H9 (cell line): ENCODE measurements at regions not wholly inside any gene's neighbourhood (a gene's known extent, or its start where the extent isn't known, plus 50 kb on each side); places are given as distances from the start of the nearest gene placed in this dataset.

Experiments
- DNase-seq: peaks from one replicate; pipeline ENCODE4 v3.0.0-alpha.2; 2017
- H2AFZ ChIP-seq: one replicate; pipeline ENCODE4 v1.6.1; 2013; ENCODE audit warnings: mild to moderate bottlenecking, low read length, control low read depth, moderate library complexity
- H2AK5ac ChIP-seq: 2 replicates; pipeline ENCODE4 v1.6.1; 2013; ENCODE audit warnings: low read length, control low read depth, mixed read lengths; ENCODE audit not compliant: insufficient read length
- H2BK120ac ChIP-seq: one replicate; pipeline ENCODE4 v1.6.1; 2013; ENCODE audit warnings: low read depth, mild to moderate bottlenecking, low read length, control low read depth, inconsistent platforms; ENCODE audit not compliant: poor library complexity, severe bottlenecking
- H2BK12ac ChIP-seq: 2 replicates; pipeline ENCODE4 v1.6.1; 2013; ENCODE audit warnings: low read length, control low read depth, mixed read lengths, low read depth; ENCODE audit not compliant: insufficient read length
- H2BK15ac ChIP-seq: 2 replicates; pipeline ENCODE4 v1.6.1; 2013; ENCODE audit warnings: low read depth, low read length, control low read depth
- H2BK20ac ChIP-seq: one replicate; pipeline ENCODE4 v1.6.1; 2013; ENCODE audit warnings: low read depth, mild to moderate bottlenecking, low read length, control low read depth, inconsistent platforms; ENCODE audit not compliant: poor library complexity, severe bottlenecking
- H2BK5ac ChIP-seq: 2 replicates; pipeline ENCODE4 v1.6.1; 2013; ENCODE audit warnings: low read length, control low read depth, mixed read lengths; ENCODE audit not compliant: insufficient read length
- H3K14ac ChIP-seq: 2 replicates; pipeline ENCODE4 v1.6.1; 2013; ENCODE audit warnings: low read length, control low read depth; ENCODE audit not compliant: insufficient read depth
- H3K18ac ChIP-seq: 2 replicates; pipeline ENCODE4 v1.6.1; 2013; ENCODE audit warnings: low read depth, mild to moderate bottlenecking, mixed read lengths, low read length, control low read depth; ENCODE audit not compliant: insufficient read length
- H3K23ac ChIP-seq: 2 replicates; pipeline ENCODE4 v1.6.1; 2013; ENCODE audit warnings: low read length, control low read depth, mixed read lengths, low read depth; ENCODE audit not compliant: insufficient read length
- H3K23me2 ChIP-seq: 2 replicates; pipeline ENCODE4 v1.6.1; 2013; ENCODE audit warnings: low read depth, mild to moderate bottlenecking, mixed read lengths, low read length, control low read depth; ENCODE audit not compliant: insufficient read length, poor library complexity, severe bottlenecking
- H3K27ac ChIP-seq: 2 replicates; pipeline ENCODE4 v1.5.1; 2013; ENCODE audit warnings: low read length, control low read depth, mixed read lengths, low read depth; ENCODE audit not compliant: insufficient read length
- H3K27me3 ChIP-seq: 2 replicates; pipeline ENCODE4 v1.6.1; 2013; ENCODE audit warnings: low read length, control low read depth, inconsistent platforms; ENCODE audit not compliant: insufficient read depth
- H3K4ac ChIP-seq: 2 replicates; pipeline ENCODE4 v1.6.1; 2013; ENCODE audit warnings: low read depth, mild to moderate bottlenecking, control low read depth, inconsistent platforms, low read length, moderate library complexity
- H3K4me1 ChIP-seq: 2 replicates; pipeline ENCODE4 v1.6.1; 2013; ENCODE audit warnings: low read length, control low read depth, inconsistent platforms; ENCODE audit not compliant: insufficient read depth
- H3K4me2 ChIP-seq: 2 replicates; pipeline ENCODE4 v1.6.1; 2013; ENCODE audit warnings: low read length, control low read depth, mixed read lengths; ENCODE audit not compliant: insufficient read length, insufficient read depth
- H3K56ac ChIP-seq: 2 replicates; pipeline ENCODE4 v1.6.1; 2013; ENCODE audit warnings: low read depth, mild to moderate bottlenecking, mixed read lengths, low read length, control low read depth; ENCODE audit not compliant: insufficient read length
- H3K79me1 ChIP-seq: 2 replicates; pipeline ENCODE4 v1.6.1; 2013; ENCODE audit warnings: low read depth, mild to moderate bottlenecking, moderate library complexity, low read length, control low read depth, inconsistent platforms; ENCODE audit not compliant: insufficient read depth, poor library complexity, severe bottlenecking
- H3K79me2 ChIP-seq: 2 replicates; pipeline ENCODE4 v1.6.1; 2013; ENCODE audit warnings: low read length, control low read depth, inconsistent platforms; ENCODE audit not compliant: insufficient read depth
- H3K9ac ChIP-seq: 2 replicates; pipeline ENCODE4 v1.6.1; 2013; ENCODE audit warnings: low read length, control low read depth, mixed read lengths; ENCODE audit not compliant: insufficient read length; ENCODE audit errors: extremely low read depth
- H3K9me3 ChIP-seq: one replicate; pipeline ENCODE4 v1.6.1; 2013; ENCODE audit warnings: low read depth, low read length, inconsistent platforms; ENCODE audit not compliant: control insufficient read depth
- H3T11ph ChIP-seq: one replicate; pipeline ENCODE4 v1.6.1; 2013; ENCODE audit warnings: mild to moderate bottlenecking, low read length, control low read depth, inconsistent platforms
- H4K20me1 ChIP-seq: one replicate; pipeline ENCODE4 v1.6.1; 2013; ENCODE audit not compliant: control insufficient read depth, insufficient read length, insufficient read depth
- H4K5ac ChIP-seq: 2 replicates; pipeline ENCODE4 v1.6.1; 2013; ENCODE audit warnings: low read depth, mild to moderate bottlenecking, mixed read lengths, low read length, control low read depth; ENCODE audit not compliant: insufficient read length
- H4K8ac ChIP-seq: replicated peaks from 2 replicates; pipeline ENCODE4 v1.6.1; 2013; ENCODE audit warnings: low read length, control low read depth, mixed read lengths, low read depth; ENCODE audit not compliant: insufficient read length
- H4K91ac ChIP-seq: 2 replicates; pipeline ENCODE4 v1.6.1; 2013; ENCODE audit warnings: low read depth, mild to moderate bottlenecking, moderate library complexity, mixed read lengths, low read length, control low read depth; ENCODE audit not compliant: insufficient read length
- H3K27ac Mint-ChIP-seq, 3 experiments: 2 replicates in 2 of 3; 3 replicates in 1 of 3; pipeline ENCODE4 v1.8.0; 2020 to 2021; ENCODE audit warnings: mixed read lengths in 3 of 3, mild to moderate bottlenecking in 1 of 3, moderate library complexity in 1 of 3
- H3K27me3 Mint-ChIP-seq: 2 replicates; pipeline ENCODE4 v1.8.0; 2021; ENCODE audit warnings: low read depth, mild to moderate bottlenecking, moderate library complexity, mixed read lengths
- H3K36me3 Mint-ChIP-seq, 3 experiments: 2 replicates in 2 of 3; 3 replicates in 1 of 3; pipeline ENCODE4 v1.8.0; 2020 to 2021; ENCODE audit warnings: low read depth in 3 of 3, mixed read lengths in 3 of 3; ENCODE audit not compliant: insufficient read depth in 1 of 3
- H3K4me1 Mint-ChIP-seq, 2 experiments: 2 replicates each; pipeline ENCODE4 v1.8.0; 2020; ENCODE audit warnings: mixed read lengths in 2 of 2
- H3K4me3 Mint-ChIP-seq, 2 experiments: 2 replicates in 1 of 2; 3 replicates in 1 of 2; pipeline ENCODE4 v1.8.0; 2020 to 2021; ENCODE audit warnings: mild to moderate bottlenecking in 2 of 2, mixed read lengths in 2 of 2, moderate library complexity in 1 of 2
- H3K9me3 Mint-ChIP-seq, 2 experiments: 2 replicates in 1 of 2; 3 replicates in 1 of 2; pipeline ENCODE4 v1.8.0; 2020; ENCODE audit warnings: mild to moderate bottlenecking in 2 of 2, mixed read lengths in 2 of 2, moderate library complexity in 1 of 2
- WGBS: extraction: QIAGEN DNeasy Blood & Tissue Kit; methylation state at CpG from one replicate; pipeline ENCODE4 v1.1.7; 2013; ENCODE audit warnings: missing lambda C conversion rate, low lambda C conversion rate, mixed read lengths; ENCODE audit not compliant: insufficient read length; ENCODE audit errors: extremely low coverage; 5-methylcytosine and 5-hydroxymethylcytosine counted together
- TF ChIP-seq, protein P1 (sequence below): fragments of 200-600 bp; sonication (generic); conservative IDR thresholded peaks from 3 replicates; pipeline ENCODE4 v1.8.0; 2021; ENCODE audit warnings: antibody characterized with exemption, mild to moderate bottlenecking

GRCh38 chr6:7479801-7480266 lies 61.6 kb upstream of the DSP start:
- Histone ChIP-seq H3K4me1 (no peaks in the 10 kb centered on the region), H3K4ac (no peak overlapping the region), H3K14ac (no peak overlapping the region), H2BK20ac (no peak overlapping the region), H3T11ph (no peak overlapping the region), H3K56ac (no peak overlapping the region), H3K79me1 (no peaks in the 10 kb centered on the region), H2BK15ac (no peak overlapping the region), H2BK12ac (no peak overlapping the region), H2BK120ac (no peak overlapping the region), H4K8ac (no peak overlapping the region), H2AK5ac (no peak overlapping the region), H4K20me1 (no peaks in the 10 kb centered on the region), H3K18ac (no peak overlapping the region), H3K27ac (no peak overlapping the region), H3K79me2 (0 out of 2 replicates have a peak, but pooled peaks cover 2% of the 10 kb centered on the region), H3K9me3 (no peaks in the 10 kb centered on the region), H3K23me2 (no peaks in the 10 kb centered on the region), H3K27me3 (no peaks in the 10 kb centered on the region), H2AFZ (no peak overlapping the region), H2BK5ac (no peak overlapping the region), H3K4me2 (no peak overlapping the region), H4K5ac (no peak overlapping the region), H4K91ac (no peak overlapping the region), H3K23ac (no peak overlapping the region), H3K9ac (no peak overlapping the region)
- Mint-ChIP-seq H3K9me3 (no peaks in the 10 kb centered on the region), H3K4me1 (no peaks in the 10 kb centered on the region), H3K4me3 (no peak overlapping the region), H3K27me3 (no peaks in the 10 kb centered on the region; the same call in 1 of the 2 replicates), H3K36me3 (no peaks in the 10 kb centered on the region), H3K27ac (peak overlapping the region in 1 of 3 experiments; percentile 84; a peak in 1 of 7 replicates)
- no CpG with 5 or more reads among the region's 12 CpGs for WGBS
- DNase-seq: no peak
- TF ChIP-seq, protein P1, sequence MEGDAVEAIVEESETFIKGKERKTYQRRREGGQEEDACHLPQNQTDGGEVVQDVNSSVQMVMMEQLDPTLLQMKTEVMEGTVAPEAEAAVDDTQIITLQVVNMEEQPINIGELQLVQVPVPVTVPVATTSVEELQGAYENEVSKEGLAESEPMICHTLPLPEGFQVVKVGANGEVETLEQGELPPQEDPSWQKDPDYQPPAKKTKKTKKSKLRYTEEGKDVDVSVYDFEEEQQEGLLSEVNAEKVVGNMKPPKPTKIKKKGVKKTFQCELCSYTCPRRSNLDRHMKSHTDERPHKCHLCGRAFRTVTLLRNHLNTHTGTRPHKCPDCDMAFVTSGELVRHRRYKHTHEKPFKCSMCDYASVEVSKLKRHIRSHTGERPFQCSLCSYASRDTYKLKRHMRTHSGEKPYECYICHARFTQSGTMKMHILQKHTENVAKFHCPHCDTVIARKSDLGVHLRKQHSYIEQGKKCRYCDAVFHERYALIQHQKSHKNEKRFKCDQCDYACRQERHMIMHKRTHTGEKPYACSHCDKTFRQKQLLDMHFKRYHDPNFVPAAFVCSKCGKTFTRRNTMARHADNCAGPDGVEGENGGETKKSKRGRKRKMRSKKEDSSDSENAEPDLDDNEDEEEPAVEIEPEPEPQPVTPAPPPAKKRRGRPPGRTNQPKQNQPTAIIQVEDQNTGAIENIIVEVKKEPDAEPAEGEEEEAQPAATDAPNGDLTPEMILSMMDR: no peak
